ENCODE measurements at regions not wholly inside any gene's neighbourhood (a gene's known extent, or its start where the extent isn't known, plus 50 kb on each side); places are given as distances from the start of the nearest gene placed in this dataset.

- TF ChIP-seq RAD21 (IDR thresholded peaks at IDR 0.05; ENCODE audit: low read depth) = no peak
- no peak for TF ChIP-seq CEBPB (IDR thresholded peaks at IDR 0.05; ENCODE audit: low read depth)
- TF ChIP-seq YY1 (IDR thresholded peaks at IDR 0.05; ENCODE audit: extremely low read depth, insufficient replicate concordance, low read depth, low read length) = no peak
- TF ChIP-seq SP1 (IDR thresholded peaks at IDR 0.05; ENCODE audit: low read depth) = no peak
- no peak for TF ChIP-seq EZH2phosphoT487 (IDR thresholded peaks at IDR 0.05; ENCODE audit: borderline replicate concordance)
- TF ChIP-seq EGR1 (IDR thresholded peaks at IDR 0.05; ENCODE audit: low read depth) = no peak
- no peak for TF ChIP-seq TCF7L2 (IDR thresholded peaks at IDR 0.05; ENCODE audit: borderline replicate concordance, extremely low read depth, insufficient read depth, insufficient read length)
- no peak for TF ChIP-seq JUND (IDR thresholded peaks at IDR 0.05)
- intact Hi-C loops (cut with micrococcal nuclease) = no loop called here
- BruUV-seq (replicated peaks) = no TSS peak
Measured at GRCh38 chr6:2454180-2454579, 208.8 kb upstream of the GMDS start.

GRCh38 chr6:2450546-2450945 is 205.1 kb upstream of the GMDS start:
- no peaks in the 10 kb centered on the region for H3K9me3 ChIP-seq (ENCODE audit: control insufficient read depth in 1 of 2, insufficient read depth in 1 of 2, low read depth in 1 of 2, low read length in 2 of 2)
- intact Hi-C loops (cut with micrococcal nuclease) = no loop called here
- no peak overlapping the region for H3K4me2 ChIP-seq (ENCODE audit: low read length)
- H3K27ac ChIP-seq (ENCODE audit: low read depth, low read length) = no peak overlapping the region
- ChIA-PET RAD21 (ENCODE audit: low non-redundant PET in 1 of 2, low total read pairs in 2 of 2, uncharacterized antibody in 2 of 2, unreplicated experiment in 2 of 2) (no interaction called here), CTCF (no interaction called here), POLR2A (no interaction called here)
- H3K36me3 ChIP-seq (ENCODE audit: control insufficient read depth in 1 of 2, insufficient read depth in 2 of 2, low read length in 2 of 2) = no peaks in the 10 kb centered on the region
- H4K20me1 ChIP-seq (ENCODE audit: insufficient read depth) = no peaks in the 10 kb centered on the region
- no peak overlapping the region for H3K4me3 ChIP-seq (replicated peaks in 1 of 2; ENCODE audit: low read depth in 1 of 2, low read length in 2 of 2)
- H3K4me1 ChIP-seq (ENCODE audit: control insufficient read depth in 1 of 2, insufficient read depth in 2 of 2, low read length in 2 of 2) = peaks cover 0 to 4% of the 10 kb centered on the region in 2 experiments; a peak in 1 of 4 replicates
- H3K9ac ChIP-seq (ENCODE audit: low read length) = no peak overlapping the region
- no peaks in the 10 kb centered on the region for H3K79me2 ChIP-seq (ENCODE audit: insufficient read depth, low read length)
- H3K9me2 ChIP-seq (ENCODE audit: insufficient read depth) = no peaks in the 10 kb centered on the region
- TF ChIP-seq RAD21 (IDR thresholded peaks at IDR 0.05; ENCODE audit: low read depth) (no peak), MAX (IDR thresholded peaks at IDR 0.05) (no peak), ATF3 (IDR thresholded peaks at IDR 0.05) (no peak), JUND (IDR thresholded peaks at IDR 0.05) (no peak), YY1 (IDR thresholded peaks at IDR 0.05; ENCODE audit: extremely low read depth, insufficient replicate concordance, low read depth, low read length) (no peak), SIN3A (IDR thresholded peaks at IDR 0.05; ENCODE audit: low read depth) (no peak), EZH2 (IDR thresholded peaks at IDR 0.05) (no peak), SP1 (IDR thresholded peaks at IDR 0.05; ENCODE audit: low read depth) (no peak), EZH2phosphoT487 (IDR thresholded peaks at IDR 0.05; ENCODE audit: borderline replicate concordance) (no peak), CEBPB (IDR thresholded peaks at IDR 0.05; ENCODE audit: low read depth) (no peak), CTCF (IDR thresholded peaks at IDR 0.05 in 2 of 3, conservative IDR thresholded peaks at IDR 0.05 in 1 of 3; ENCODE audit: borderline replicate concordance in 1 of 3, insufficient read depth in 1 of 3, low read depth in 2 of 3, low read length in 2 of 3) (no peak), ZFX (IDR thresholded peaks at IDR 0.05) (no peak)
- no TSS peak for BruUV-seq (replicated peaks)
- no peak for DNase-seq (ENCODE audit: low read depth, low spot score)
- H2AFZ ChIP-seq (ENCODE audit: low read depth, low read length, poor library complexity, severe bottlenecking) = no peak overlapping the region
- ATAC-seq = no peak
- H3K27me3 ChIP-seq (ENCODE audit: insufficient read depth, low read length) = no peaks in the 10 kb centered on the region

More at GRCh38 chr6:2454180-2454579, 208.8 kb upstream of the GMDS start:
- H3K27ac ChIP-seq (ENCODE audit: low read depth, low read length) = no peak overlapping the region
- no peaks in the 10 kb centered on the region for H4K20me1 ChIP-seq (ENCODE audit: insufficient read depth)
- no peak for DNase-seq (ENCODE audit: low read depth, low spot score)
- no peaks in the 10 kb centered on the region for H3K9me3 ChIP-seq (ENCODE audit: control insufficient read depth in 1 of 2, insufficient read depth in 1 of 2, low read depth in 1 of 2, low read length in 2 of 2)
- H3K27me3 ChIP-seq (ENCODE audit: insufficient read depth, low read length) = no peaks in the 10 kb centered on the region
- H3K4me1 ChIP-seq (ENCODE audit: control insufficient read depth in 1 of 2, insufficient read depth in 2 of 2, low read length in 2 of 2) = no peaks in the 10 kb centered on the region
- ChIA-PET RAD21 (ENCODE audit: low non-redundant PET in 1 of 2, low total read pairs in 2 of 2, uncharacterized antibody in 2 of 2, unreplicated experiment in 2 of 2) (no interaction called here), POLR2A (no interaction called here), CTCF (no interaction called here)
- no peaks in the 10 kb centered on the region for H3K79me2 ChIP-seq (ENCODE audit: insufficient read depth, low read length)
- no peak overlapping the region for H3K4me3 ChIP-seq (replicated peaks in 1 of 2; ENCODE audit: low read depth in 1 of 2, low read length in 2 of 2)
- no peak overlapping the region for H3K4me2 ChIP-seq (ENCODE audit: low read length)
- H3K9ac ChIP-seq (ENCODE audit: low read length) = no peak overlapping the region
- H2AFZ ChIP-seq (ENCODE audit: low read depth, low read length, poor library complexity, severe bottlenecking) = no peak overlapping the region
- ATAC-seq = no peak
- no peaks in the 10 kb centered on the region for H3K36me3 ChIP-seq (ENCODE audit: control insufficient read depth in 1 of 2, insufficient read depth in 2 of 2, low read length in 2 of 2)
- no peaks in the 10 kb centered on the region for H3K9me2 ChIP-seq (ENCODE audit: insufficient read depth)

Data from HCT116 (cell line).